Activated T-helper 1 cell treated with Interleukin-2 at 50 U/mL for 16 hours (primary cell): ENCODE measurements at regions not wholly inside any gene's neighbourhood (a gene's known extent, or its start where the extent isn't known, plus 50 kb on each side); places are given as distances from the start of the nearest gene placed in this dataset.

ENCODE experiments used
- DNase-seq: peaks from one replicate; pipeline ENCODE4 v3.0.0-alpha.2; 2020; ENCODE audit warnings: low read depth

- DNase-seq = no peak
Measured at GRCh38 chr14:34241185-34241711, 220.8 kb downstream of the SPTSSA start.

GRCh38 chr14:34238610-34239009 is 223.4 kb downstream of the SPTSSA start:
- no peak for DNase-seq

- no peak for DNase-seq
Measured at GRCh38 chr14:34237677-34238076, 224.4 kb downstream of the SPTSSA start.

- no peak for DNase-seq
Measured at GRCh38 chr14:34237081-34237480, 225.0 kb downstream of the SPTSSA start.

- no peak for DNase-seq
Measured at GRCh38 chr14:34235643-34236300, 226.3 kb downstream of the SPTSSA start.

GRCh38 chr14:34234258-34234657 is 227.8 kb downstream of the SPTSSA start:
- DNase-seq = no peak

- DNase-seq = no peak
Measured at GRCh38 chr14:34233619-34234018, 228.4 kb downstream of the SPTSSA start.

- no peak for DNase-seq
Measured at GRCh38 chr14:34232790-34233189, 229.2 kb downstream of the SPTSSA start.

- DNase-seq = no peak
Measured at GRCh38 chr14:34231626-34232025, 230.4 kb downstream of the SPTSSA start.

- DNase-seq = no peak
Measured at GRCh38 chr14:34229140-34229539, 232.9 kb downstream of the SPTSSA start.

- DNase-seq = no peak
Measured at GRCh38 chr14:34228650-34228976, 233.4 kb downstream of the SPTSSA start.

- DNase-seq = peak; percentile 3
Measured at GRCh38 chr14:34227834-34228649, 234.0 kb downstream of the SPTSSA start.

- no peak for DNase-seq
Measured at GRCh38 chr14:34224221-34224620, 237.8 kb downstream of the SPTSSA start.

- DNase-seq = no peak
Measured at GRCh38 chr14:34223373-34224148, 238.5 kb downstream of the SPTSSA start.

- DNase-seq = no peak
Measured at GRCh38 chr14:34222867-34223266, 239.2 kb downstream of the SPTSSA start.

- no peak for DNase-seq
Measured at GRCh38 chr14:34222122-34222521, 239.9 kb downstream of the SPTSSA start.

GRCh38 chr14:34220921-34221320 is 241.1 kb downstream of the SPTSSA start:
- DNase-seq = no peak

GRCh38 chr14:34220378-34220706 is 241.7 kb downstream of the SPTSSA start:
- DNase-seq = no peak

- no peak for DNase-seq
Measured at GRCh38 chr14:34219661-34220377, 242.2 kb downstream of the SPTSSA start.

- DNase-seq = no peak
Measured at GRCh38 chr14:34218881-34219280, 243.2 kb downstream of the SPTSSA start.

GRCh38 chr14:34214961-34215360 is 247.1 kb downstream of the SPTSSA start:
- DNase-seq = no peak

GRCh38 chr14:34213332-34213731 is 248.7 kb downstream of the SPTSSA start:
- no peak for DNase-seq
